ENCODE measurements at regions not wholly inside any gene's neighbourhood (a gene's known extent, or its start where the extent isn't known, plus 50 kb on each side); places are given as distances from the start of the nearest gene placed in this dataset.

- TF ChIP-seq CTCF (IDR thresholded peaks at IDR 0.05) (peak; percentile 43 to 62 (median 57)), POLR2A (IDR thresholded peaks at IDR 0.05) (no peak)
These were observed 531.1 kb upstream of the STEAP1 start for GRCh38 chr7:89623018-89623672.

Data from right lobe of liver (tissue), 4 donors.